Ovary (tissue), 1 donor: ENCODE measurements at regions not wholly inside any gene's neighbourhood (a gene's known extent, or its start where the extent isn't known, plus 50 kb on each side); places are given as distances from the start of the nearest gene placed in this dataset.

ENCODE experiments used
- EP300 ChIP-seq: sonication (generic); formaldehyde crosslinking; IDR thresholded peaks from one replicate; pipeline ENCODE4 v1.6.1; 2017; ENCODE audit warnings: antibody characterized with exemption
- POLR2A ChIP-seq: fragments of 450-650 bp; IDR thresholded peaks from one replicate; pipeline ENCODE4 v1.6.1; 2017; ENCODE audit warnings: antibody characterized with exemption, mild to moderate bottlenecking, moderate library complexity

DNA sequence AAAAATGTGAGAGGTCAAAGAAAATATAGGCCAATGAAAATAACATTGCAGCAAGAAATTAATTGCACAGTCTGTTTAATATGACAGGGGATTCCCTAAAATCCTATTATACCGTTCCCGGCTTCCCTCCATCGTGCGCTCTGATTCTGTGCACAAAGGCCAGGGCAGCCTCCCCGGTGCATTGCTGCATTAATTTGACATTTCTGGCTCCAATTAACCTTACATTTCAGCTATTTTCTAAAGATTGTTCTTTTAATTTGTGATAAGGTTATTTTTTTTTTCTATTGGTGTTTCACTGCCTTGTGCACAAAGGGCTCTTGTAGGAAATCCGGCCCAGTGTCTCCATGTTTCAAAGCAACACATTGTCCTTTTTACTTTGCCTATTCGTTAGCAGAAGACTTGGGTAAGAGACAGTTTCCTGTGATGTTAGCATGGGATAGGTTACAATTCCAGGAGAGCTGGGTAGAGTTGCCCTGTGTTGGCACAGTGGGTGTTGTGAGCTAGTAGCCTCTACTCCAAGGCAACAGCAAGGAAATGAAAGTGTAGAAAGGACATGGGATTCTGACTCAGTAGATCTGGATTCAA is 257.3 kb upstream of the IGF1R start:
- TF ChIP-seq POLR2A (no peak), EP300 (no peak)
